Natural killer cell treated with Interleukin-12 subunit alpha and Interleukin-12 subunit beta and Interleukin-15 and Interleukin-18, amount 100 ng/mL, for 72 hours (primary cell): ENCODE measurements at regions not wholly inside any gene's neighbourhood (a gene's known extent, or its start where the extent isn't known, plus 50 kb on each side); places are given as distances from the start of the nearest gene placed in this dataset.
"Not testable (repeated sequence)": the region's sequence is repeated elsewhere in the genome, so short reads cannot be mapped to it uniquely, and the experiment has no call there.

Experiments used
- ATAC-seq, 2 donors: fragments of 150-1000 bp; cut with Tn5 transposase in 1 of 2; sonication (Bioruptor Pico), chemical (Tn5 transposase) in 1 of 2; 2 replicates each; pipeline ENCODE4 v1.10.0; 2021
- DNase-seq: peaks from one replicate; pipeline ENCODE4 v3.0.0; 2022; ENCODE audit warnings: low spot score
- H3K27ac Mint-ChIP-seq, 2 donors: 1 replicate in 1 of 2; 2 replicates in 1 of 2; pipeline ENCODE4 v1.8.0; 2022; ENCODE audit warnings: mixed read lengths in 2 of 2, mild to moderate bottlenecking in 1 of 2, moderate library complexity in 1 of 2
- H3K27me3 Mint-ChIP-seq, 2 donors: 1 replicate in 1 of 2; 2 replicates in 1 of 2; pipeline ENCODE4 v1.8.0; 2022; ENCODE audit warnings: mixed read lengths in 2 of 2
- H3K36me3 Mint-ChIP-seq: one replicate; pipeline ENCODE4 v1.8.0; 2022; ENCODE audit warnings: mixed read lengths
- H3K4me1 Mint-ChIP-seq, 2 donors: 1 replicate in 1 of 2; 2 replicates in 1 of 2; pipeline ENCODE4 v1.8.0; 2022; ENCODE audit warnings: low read depth in 2 of 2, mixed read lengths in 2 of 2, mild to moderate bottlenecking in 1 of 2
- H3K4me3 Mint-ChIP-seq: one replicate; pipeline ENCODE4 v1.8.0; 2022; ENCODE audit warnings: mixed read lengths
- H3K9me3 Mint-ChIP-seq: 2 replicates; pipeline ENCODE4 v1.8.0; 2022; ENCODE audit warnings: mixed read lengths

DNA sequence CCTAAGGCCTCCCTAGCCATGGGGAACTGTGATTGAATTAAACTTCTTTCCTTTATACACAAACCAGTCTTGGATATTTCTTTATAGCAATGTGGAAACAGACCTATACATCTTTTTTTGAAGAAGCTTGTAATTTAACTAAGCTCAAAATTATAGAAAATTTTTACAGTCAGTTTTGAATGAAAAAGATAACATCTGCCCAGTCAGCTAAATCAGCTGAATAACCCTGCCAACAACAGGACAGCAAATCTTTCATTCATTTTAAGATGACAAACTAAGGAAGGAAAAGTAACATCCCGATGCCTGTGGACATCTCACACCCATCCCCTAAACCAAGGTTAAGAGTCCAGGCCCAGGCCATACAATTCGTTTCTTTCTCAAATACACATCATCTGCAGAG is 541.3 kb upstream of the SLC39A10 start:
- Mint-ChIP-seq H3K9me3 (peaks cover 5% of the 10 kb centered on the region), H3K4me1 (no peaks in the 10 kb centered on the region), H3K4me3 (no peak overlapping the region), H3K36me3 (no peaks in the 10 kb centered on the region), H3K27me3 (no peaks in the 10 kb centered on the region), H3K27ac (no peak overlapping the region)
- DNase-seq (no peak), ATAC-seq (no peak)

DNA sequence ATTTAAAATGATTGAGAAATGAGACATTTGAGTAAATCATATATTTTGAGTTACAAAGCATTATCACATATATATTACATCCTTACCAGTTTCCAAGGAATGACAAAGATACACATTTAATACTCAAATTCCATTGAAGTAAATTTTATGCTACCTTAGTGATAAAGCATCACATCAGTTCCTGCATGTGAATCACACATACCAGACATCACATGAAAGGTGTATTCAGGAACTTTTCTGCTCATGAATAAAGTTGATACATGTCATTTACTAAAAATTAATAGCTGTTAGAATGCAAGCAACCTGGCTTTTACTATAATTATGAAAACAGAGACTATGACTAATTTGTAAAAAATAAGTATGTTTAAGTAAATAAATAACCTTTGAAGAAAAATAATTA is 548.8 kb upstream of the SLC39A10 start:
- Mint-ChIP-seq H3K36me3 (no peaks in the 10 kb centered on the region), H3K4me1 (no peaks in the 10 kb centered on the region), H3K27ac (no peak overlapping the region), H3K27me3 (no peaks in the 10 kb centered on the region), H3K4me3 (no peak overlapping the region), H3K9me3 (peaks cover 4% of the 10 kb centered on the region)
- DNase-seq: no peak
- ATAC-seq: no peak

DNA sequence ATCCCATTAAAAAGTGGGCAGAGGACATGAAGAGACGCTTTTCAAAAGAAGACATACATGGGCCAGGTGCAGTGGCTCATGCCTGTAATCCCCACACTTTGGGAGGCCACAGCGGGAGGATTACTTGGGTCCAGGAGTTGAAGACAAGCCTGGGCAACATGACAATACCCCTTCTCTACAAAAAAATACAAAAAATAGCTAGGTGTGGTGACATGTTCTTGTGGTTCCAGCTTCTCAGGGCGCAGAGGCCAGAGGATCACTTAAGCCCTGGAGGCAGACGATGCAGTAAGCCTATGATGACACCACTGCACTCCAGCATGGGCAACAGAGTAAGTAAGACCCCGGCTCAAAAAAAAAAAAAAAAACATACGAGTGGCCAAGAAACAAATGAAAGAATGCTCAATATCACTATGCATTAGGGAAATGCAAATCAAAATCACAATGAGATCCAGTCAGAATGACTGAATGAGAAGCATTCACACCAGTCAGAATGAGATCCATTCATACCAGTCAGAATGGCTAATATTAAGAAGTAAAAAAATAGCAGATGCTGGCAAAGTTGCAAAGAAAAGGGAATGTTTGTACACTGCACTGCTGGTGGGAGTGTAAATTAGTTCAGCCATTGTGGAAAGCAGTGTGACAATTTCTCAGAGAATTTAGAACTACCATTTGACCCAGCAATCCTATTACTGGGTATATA is 550.2 kb upstream of the SLC39A10 start:
- DNase-seq: no peak
- no peak for ATAC-seq
- H3K27me3 Mint-ChIP-seq: no peaks in the 10 kb centered on the region
- H3K4me1 Mint-ChIP-seq: no peaks in the 10 kb centered on the region
- no peak overlapping the region for H3K27ac Mint-ChIP-seq
- peaks cover 4% of the 10 kb centered on the region for H3K9me3 Mint-ChIP-seq
- H3K4me3 Mint-ChIP-seq: no peak overlapping the region
- H3K36me3 Mint-ChIP-seq: no peaks in the 10 kb centered on the region

DNA sequence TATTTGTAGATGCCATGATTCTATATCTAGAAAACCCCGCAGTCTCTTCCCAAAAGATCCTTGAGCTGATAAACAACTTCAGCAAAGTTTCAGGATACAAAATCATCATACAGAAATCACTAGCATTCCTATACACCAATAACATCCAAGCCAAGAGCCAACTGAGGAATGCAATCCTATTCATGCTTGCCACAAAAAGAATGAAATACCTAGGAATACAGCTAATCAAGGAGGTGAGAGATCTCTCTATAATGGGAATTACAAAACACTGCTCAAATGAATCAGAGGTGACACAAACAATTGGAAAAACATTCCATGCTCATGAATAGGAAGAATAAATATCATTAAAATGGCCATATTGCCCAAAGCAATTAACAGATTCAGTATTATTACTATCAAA is 551.4 kb upstream of the SLC39A10 start:
- H3K36me3 Mint-ChIP-seq: no peaks in the 10 kb centered on the region
- H3K4me1 Mint-ChIP-seq: no peaks in the 10 kb centered on the region
- no peak for DNase-seq
- no peak for ATAC-seq
- peaks cover 4% of the 10 kb centered on the region for H3K9me3 Mint-ChIP-seq
- no peak overlapping the region for H3K4me3 Mint-ChIP-seq
- no peak overlapping the region for H3K27ac Mint-ChIP-seq
- H3K27me3 Mint-ChIP-seq: no peaks in the 10 kb centered on the region

DNA sequence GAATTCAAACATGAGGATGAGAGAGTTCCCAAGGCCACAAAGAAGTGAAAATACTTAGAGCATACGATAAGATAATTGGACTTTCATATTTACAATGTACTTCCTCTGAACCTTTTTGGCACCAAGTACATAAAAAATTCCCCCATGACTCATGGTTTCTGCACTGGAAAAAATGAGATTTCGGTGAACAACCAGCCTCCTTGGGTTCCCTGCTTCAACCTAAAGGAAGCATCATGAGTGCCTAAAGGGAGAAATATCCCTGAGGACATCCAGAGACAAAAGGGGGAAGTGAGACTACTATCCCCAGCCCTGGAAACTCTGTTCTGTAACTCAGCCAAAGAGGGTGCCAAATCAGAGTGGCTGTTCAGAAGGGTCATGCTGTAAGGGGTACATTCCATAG is 562.7 kb upstream of the SLC39A10 start:
- Mint-ChIP-seq H3K4me1 (no peaks in the 10 kb centered on the region), H3K4me3 (no peak overlapping the region), H3K9me3 (peaks cover 6% of the 10 kb centered on the region), H3K27me3 (no peaks in the 10 kb centered on the region), H3K36me3 (no peaks in the 10 kb centered on the region), H3K27ac (no peak overlapping the region)
- no peak for ATAC-seq
- DNase-seq: no peak

DNA sequence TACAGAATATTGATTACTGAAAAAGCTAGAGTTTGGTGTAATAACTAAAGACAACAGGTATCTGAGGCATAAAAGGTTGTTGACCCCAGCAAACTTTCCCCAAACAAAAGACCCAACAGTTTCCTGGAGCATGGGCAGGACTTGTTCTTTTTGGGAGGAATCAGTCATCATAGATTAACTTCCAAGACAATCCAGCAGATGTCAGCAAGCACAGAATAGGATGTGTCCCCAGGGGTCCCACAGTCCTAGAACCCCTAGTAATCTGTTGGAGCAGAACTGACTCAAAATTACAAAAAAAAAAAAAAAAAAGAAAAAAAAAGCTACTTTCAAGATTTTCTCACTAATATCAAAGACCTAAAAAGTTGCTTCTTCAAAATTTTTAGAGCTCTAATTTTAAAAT is 564.7 kb upstream of the SLC39A10 start:
- DNase-seq (no peak), ATAC-seq (no peak)
- H3K27ac Mint-ChIP-seq: no peak overlapping the region
- no peaks in the 10 kb centered on the region for H3K4me1 Mint-ChIP-seq
- H3K36me3 Mint-ChIP-seq: no peaks in the 10 kb centered on the region
- no peak overlapping the region for H3K4me3 Mint-ChIP-seq
- peaks cover 6% of the 10 kb centered on the region for H3K9me3 Mint-ChIP-seq
- H3K27me3 Mint-ChIP-seq: no peaks in the 10 kb centered on the region

DNA sequence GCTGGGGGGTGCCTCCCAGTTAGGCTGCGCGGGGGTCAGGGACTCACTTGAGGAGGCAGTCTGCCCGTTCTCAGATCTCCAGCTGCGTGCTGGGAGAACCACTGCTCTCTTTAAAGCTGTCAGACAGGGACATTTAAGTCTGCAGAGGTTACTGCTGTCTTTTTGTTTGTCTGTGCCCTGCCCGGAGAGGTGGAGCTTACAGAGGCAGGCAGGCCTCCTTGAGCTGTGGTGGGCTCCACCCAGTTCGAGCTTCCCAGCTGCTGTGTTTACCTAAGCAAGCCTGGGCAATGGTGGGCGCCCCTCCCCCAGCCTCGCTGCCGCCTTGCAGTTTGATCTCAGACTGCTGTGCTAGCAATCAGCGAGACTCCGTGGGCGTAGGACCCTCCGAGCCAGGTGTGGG is 584.2 kb upstream of the SLC39A10 start:
- not testable (repeated sequence) for H3K27me3 Mint-ChIP-seq, H3K27ac Mint-ChIP-seq, H3K4me3 Mint-ChIP-seq

DNA sequence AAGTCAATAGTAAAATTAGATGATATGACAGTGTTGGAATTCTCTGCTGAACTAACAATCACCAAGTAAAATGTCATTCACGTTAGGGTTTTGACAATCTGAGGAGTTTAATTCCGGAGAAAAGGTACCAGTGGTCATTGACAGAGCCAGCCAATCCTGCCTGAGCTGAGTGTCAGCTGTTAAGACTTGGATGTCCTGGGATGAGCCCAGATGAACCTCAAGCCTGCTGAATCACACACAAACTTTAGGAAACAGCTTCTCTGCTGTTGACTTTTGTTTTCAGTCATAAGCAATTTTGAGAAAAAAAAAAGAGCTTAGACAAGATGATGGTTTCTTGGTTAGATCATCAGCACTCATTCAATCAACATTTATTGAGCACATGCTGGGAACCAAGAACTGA is 600.0 kb upstream of the SLC39A10 start:
- Mint-ChIP-seq H3K4me1 (no peaks in the 10 kb centered on the region), H3K9me3 (no peaks in the 10 kb centered on the region), H3K4me3 (no peak overlapping the region), H3K27ac (no peak overlapping the region), H3K36me3 (no peaks in the 10 kb centered on the region), H3K27me3 (no peaks in the 10 kb centered on the region)
- no peak for DNase-seq
- ATAC-seq: no peak

More for the DNA sequence above, 584.2 kb upstream of the SLC39A10 start:
- ATAC-seq, H3K4me1 Mint-ChIP-seq, DNase-seq, H3K36me3 Mint-ChIP-seq: not testable (repeated sequence)
- peaks cover 13% of the 10 kb centered on the region for H3K9me3 Mint-ChIP-seq

DNA sequence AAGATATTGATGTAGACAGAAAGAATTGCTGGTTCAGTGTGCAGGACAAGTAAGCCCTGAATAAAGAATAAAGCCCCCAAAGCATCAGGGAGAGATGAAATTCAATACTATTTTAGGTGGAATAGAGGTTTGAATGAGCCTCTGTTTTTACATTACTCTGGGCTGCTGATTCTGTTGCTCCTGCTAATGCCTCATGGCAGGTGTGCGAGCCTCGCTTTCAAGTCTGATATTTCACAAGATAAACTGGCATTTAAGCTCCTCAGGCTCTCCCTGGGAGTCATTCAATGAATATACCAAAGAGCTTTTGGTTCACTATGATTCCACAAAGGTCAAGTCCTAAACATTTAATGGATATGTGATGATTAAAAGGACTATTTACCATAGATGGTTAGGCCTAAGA is 601.0 kb upstream of the SLC39A10 start:
- Mint-ChIP-seq H3K9me3 (peaks cover 3% of the 10 kb centered on the region), H3K4me1 (no peaks in the 10 kb centered on the region), H3K4me3 (no peak overlapping the region), H3K36me3 (no peaks in the 10 kb centered on the region), H3K27me3 (no peaks in the 10 kb centered on the region), H3K27ac (no peak overlapping the region)
- no peak for DNase-seq
- ATAC-seq: no peak

DNA sequence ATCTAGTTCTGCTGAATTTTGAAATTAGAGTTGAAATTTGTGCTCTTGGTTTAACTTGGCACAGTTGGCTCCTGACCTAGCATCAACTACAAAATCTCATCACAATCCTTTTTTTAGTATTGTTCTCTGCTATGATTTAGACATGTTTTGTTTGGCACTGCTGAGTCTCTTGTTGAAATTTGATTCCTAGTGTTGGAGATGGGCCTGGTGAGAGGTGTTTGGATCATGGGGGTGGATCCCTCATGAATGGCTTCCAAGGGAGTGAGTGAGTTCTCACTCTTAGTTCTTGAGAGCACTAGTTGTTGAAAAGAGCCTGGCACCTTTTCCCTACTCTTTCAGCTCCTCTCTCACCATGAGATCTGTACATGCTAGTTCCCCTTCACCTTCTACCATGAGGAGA is 605.6 kb upstream of the SLC39A10 start:
- H3K4me1 Mint-ChIP-seq: no peaks in the 10 kb centered on the region
- no peak overlapping the region for H3K27ac Mint-ChIP-seq
- H3K27me3 Mint-ChIP-seq: no peaks in the 10 kb centered on the region
- H3K36me3 Mint-ChIP-seq: no peaks in the 10 kb centered on the region
- DNase-seq: no peak
- peaks cover 3% of the 10 kb centered on the region for H3K9me3 Mint-ChIP-seq
- no peak for ATAC-seq
- H3K4me3 Mint-ChIP-seq: no peak overlapping the region

DNA sequence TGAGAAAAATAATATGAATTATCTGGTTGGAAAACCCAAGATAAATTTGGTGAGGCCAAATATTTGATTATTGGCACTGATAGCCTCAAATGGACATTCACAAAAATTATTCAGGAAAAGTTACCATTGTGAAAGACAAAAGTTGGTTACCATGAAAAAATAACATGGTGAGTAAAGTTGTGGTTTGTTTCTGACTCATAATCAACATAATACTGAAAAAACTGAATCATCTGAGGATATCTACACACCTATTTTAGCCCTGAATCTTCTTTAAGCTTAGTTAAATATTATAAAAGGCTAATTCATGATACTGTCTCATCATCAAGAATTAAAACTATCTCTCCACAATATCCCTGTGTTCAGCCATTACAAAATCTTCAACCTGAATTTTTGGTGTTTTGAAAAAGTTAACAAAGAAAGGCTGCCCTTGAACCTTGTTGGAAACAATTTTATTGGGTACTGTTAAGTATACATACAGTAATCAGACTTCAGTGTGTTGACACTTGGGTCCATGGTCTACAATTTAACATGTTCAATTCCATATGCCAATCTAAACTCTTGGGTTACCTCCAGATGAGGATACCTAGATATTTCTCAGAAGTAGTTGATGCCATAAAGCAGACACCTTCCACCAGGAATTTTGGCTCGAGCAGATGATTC is 607.5 kb upstream of the SLC39A10 start:
- ATAC-seq: no peak
- Mint-ChIP-seq H3K9me3 (peaks cover 6% of the 10 kb centered on the region), H3K4me1 (no peaks in the 10 kb centered on the region), H3K36me3 (no peaks in the 10 kb centered on the region), H3K27me3 (no peaks in the 10 kb centered on the region), H3K27ac (no peak overlapping the region), H3K4me3 (no peak overlapping the region)
- DNase-seq: no peak

DNA sequence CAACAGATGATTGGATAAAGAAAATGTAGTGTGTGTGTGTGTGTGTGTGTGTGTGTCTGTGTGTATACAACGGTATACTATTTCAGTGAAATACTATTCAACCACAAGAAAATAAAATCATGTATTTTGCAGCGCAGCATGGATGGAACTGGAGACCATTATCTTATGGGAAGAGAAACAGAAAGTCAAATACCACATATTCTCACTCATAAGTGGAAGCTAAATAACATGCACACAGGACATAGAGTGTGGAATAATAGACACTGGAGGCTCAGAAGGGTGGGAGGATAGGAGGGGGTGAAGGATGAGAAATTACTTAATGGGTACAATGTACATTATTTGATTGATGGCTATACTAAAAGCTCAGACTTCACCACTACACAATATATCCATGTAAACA is 609.1 kb upstream of the SLC39A10 start:
- Mint-ChIP-seq H3K27ac (no peak overlapping the region), H3K9me3 (peaks cover 6% of the 10 kb centered on the region), H3K36me3 (no peaks in the 10 kb centered on the region), H3K27me3 (no peaks in the 10 kb centered on the region), H3K4me1 (no peaks in the 10 kb centered on the region), H3K4me3 (no peak overlapping the region)
- no peak for ATAC-seq
- no peak for DNase-seq

DNA sequence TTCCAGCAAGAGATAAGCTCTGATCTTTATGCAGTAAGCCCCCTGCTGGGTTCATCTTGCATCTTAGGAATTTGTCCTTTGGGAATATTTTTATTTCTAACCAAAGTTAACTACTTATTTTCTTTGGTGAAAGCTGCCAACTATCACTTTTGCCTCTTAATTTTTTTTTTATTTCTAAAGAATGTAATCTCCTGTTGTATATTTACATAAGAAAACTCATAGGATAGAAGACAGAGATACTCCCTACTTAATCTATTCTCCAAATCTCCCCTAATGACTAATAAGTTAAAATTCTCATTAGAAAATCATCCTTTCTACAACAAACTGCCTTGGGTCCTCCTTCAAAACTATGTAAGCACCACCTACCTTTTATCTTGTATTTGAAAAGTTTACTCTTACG is 612.2 kb upstream of the SLC39A10 start:
- no peak for ATAC-seq
- Mint-ChIP-seq H3K4me1 (no peaks in the 10 kb centered on the region), H3K9me3 (peaks cover 2% of the 10 kb centered on the region), H3K27me3 (no peaks in the 10 kb centered on the region), H3K36me3 (no peaks in the 10 kb centered on the region), H3K4me3 (no peak overlapping the region), H3K27ac (no peak overlapping the region)
- DNase-seq: no peak

DNA sequence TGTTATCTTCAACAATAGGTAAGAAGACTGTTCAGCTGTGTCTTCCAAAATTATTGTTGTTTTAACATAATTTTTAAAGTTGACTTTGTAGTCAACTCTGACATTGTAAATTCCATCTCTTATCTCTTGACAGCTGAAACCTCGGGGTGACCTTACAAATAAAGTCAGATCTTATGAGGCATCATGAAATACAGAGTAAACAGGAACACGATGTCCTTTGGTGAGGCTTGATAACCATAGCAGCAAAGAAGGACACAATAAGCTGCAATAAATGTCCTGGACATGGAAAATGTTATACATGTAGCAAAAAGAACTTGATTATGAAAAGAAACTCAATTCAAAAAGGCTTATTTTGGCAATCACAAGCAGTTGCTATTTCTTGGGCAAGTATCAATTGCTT is 618.9 kb upstream of the SLC39A10 start:
- no peaks in the 10 kb centered on the region for H3K36me3 Mint-ChIP-seq
- ATAC-seq (no peak), DNase-seq (no peak)
- H3K27ac Mint-ChIP-seq: no peak overlapping the region
- H3K4me1 Mint-ChIP-seq: no peaks in the 10 kb centered on the region
- no peak overlapping the region for H3K4me3 Mint-ChIP-seq
- no peaks in the 10 kb centered on the region for H3K27me3 Mint-ChIP-seq
- H3K9me3 Mint-ChIP-seq: no peaks in the 10 kb centered on the region

DNA sequence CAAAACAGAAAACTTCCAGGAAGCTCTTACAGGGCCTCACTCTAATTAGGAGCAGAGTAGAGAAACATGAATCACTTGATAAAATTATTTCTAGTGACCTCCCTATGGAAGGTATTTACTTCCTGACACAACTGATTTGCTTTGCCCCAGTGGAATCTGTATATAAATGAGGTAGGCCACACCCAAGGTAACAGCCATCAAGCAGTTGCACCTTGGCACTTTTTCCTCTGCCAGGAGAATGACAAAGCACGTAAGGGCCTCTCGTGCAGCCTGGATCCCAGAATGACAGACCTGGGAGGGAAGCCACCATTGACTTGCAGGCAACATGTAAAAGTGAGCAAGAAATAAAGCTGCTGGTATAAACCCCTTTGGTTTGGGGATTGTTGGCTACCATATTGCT is 620.0 kb upstream of the SLC39A10 start:
- Mint-ChIP-seq H3K27me3 (no peaks in the 10 kb centered on the region), H3K36me3 (no peaks in the 10 kb centered on the region), H3K9me3 (no peaks in the 10 kb centered on the region), H3K4me3 (no peak overlapping the region), H3K4me1 (no peaks in the 10 kb centered on the region), H3K27ac (no peak overlapping the region)
- DNase-seq: no peak
- no peak for ATAC-seq
